HepG2 (cell line): ENCODE measurements at regions not wholly inside any gene's neighbourhood (a gene's known extent, or its start where the extent isn't known, plus 50 kb on each side); places are given as distances from the start of the nearest gene placed in this dataset.

Experiments used
- CAMTA2 ChIP-seq: sonication (generic); formaldehyde crosslinking; IDR thresholded peaks from 2 replicates; pipeline ENCODE4 v1.4.0; 2020; ENCODE audit warnings: mild to moderate bottlenecking, missing genetic modification reagents, borderline replicate concordance
- HOXA9 ChIP-seq: sonication (generic); formaldehyde crosslinking; IDR thresholded peaks from 2 replicates; pipeline ENCODE4 v1.8.1; 2022; ENCODE audit warnings: missing genetic modification reagents, mild to moderate bottlenecking, moderate library complexity, borderline replicate concordance
- KDM1A ChIP-seq: IDR thresholded peaks from 2 replicates; pipeline ENCODE4 v1.6.1; 2016; ENCODE audit warnings: missing compliant biosample characterization
- PCBP2 ChIP-seq: fragments of 200-400 bp; formaldehyde crosslinking; optimal IDR thresholded peaks from 2 replicates; pipeline ENCODE3; 2018; ENCODE audit warnings: low read length, low read depth; ENCODE audit not compliant: poor library complexity, severe bottlenecking
- POLR2A ChIP-seq, 2 experiments: IDR thresholded peaks; 2 replicates each; pipeline ENCODE4 v1.6.1; 2011; ENCODE audit warnings: low read depth in 2 of 2, low read length in 2 of 2, mild to moderate bottlenecking in 1 of 2, moderate library complexity in 1 of 2; ENCODE audit not compliant: insufficient read depth in 1 of 2
- POLR2AphosphoS2 ChIP-seq: IDR thresholded peaks from 2 replicates; pipeline ENCODE4 v1.6.1; 2011; ENCODE audit warnings: low read depth, low read length, improper control_type of control experiment
- SNAI1 ChIP-seq: sonication (generic); formaldehyde crosslinking; IDR thresholded peaks from 2 replicates; pipeline ENCODE4 v1.5.0; 2020; ENCODE audit warnings: mild to moderate bottlenecking, missing genetic modification reagents, borderline replicate concordance
- ZNF143 ChIP-seq: sonication (generic); formaldehyde crosslinking; IDR thresholded peaks from 2 replicates; pipeline ENCODE4 v1.4.0; 2020; ENCODE audit warnings: missing genetic modification reagents
- ZNF629 ChIP-seq: sonication (generic); formaldehyde crosslinking; conservative IDR thresholded peaks from 2 replicates; pipeline ENCODE4 v1.5.0; 2020; ENCODE audit warnings: missing genetic modification reagents
- ZNF660 ChIP-seq: sonication (generic); formaldehyde crosslinking; IDR thresholded peaks from 2 replicates; pipeline ENCODE4 v1.5.1; 2020; ENCODE audit warnings: mild to moderate bottlenecking, low read depth, missing genetic modification reagents, borderline replicate concordance
- TF ChIP-seq, protein P1 (sequence below): sonication (generic); formaldehyde crosslinking; IDR thresholded peaks from 2 replicates; pipeline ENCODE4 v1.8.0; 2022; ENCODE audit warnings: low read depth, missing genetic modification reagents
- TF ChIP-seq, protein P2 (sequence below): sonication (generic); IDR thresholded peaks from 2 replicates; pipeline ENCODE4 v1.6.1; 2016; ENCODE audit warnings: low read depth, borderline replicate concordance
- TF ChIP-seq, protein P3 (sequence below): sonication (generic); formaldehyde crosslinking; IDR thresholded peaks from 2 replicates; pipeline ENCODE4 v1.5.0; 2020; ENCODE audit warnings: mild to moderate bottlenecking, missing genetic modification reagents, moderate library complexity
- TF ChIP-seq, protein P4 (sequence below), 2 experiments: fragments of 450-650 bp in 1 of 2; sonication (generic) in 1 of 2; formaldehyde crosslinking in 1 of 2; IDR thresholded peaks; 2 replicates each; pipeline versions ENCODE4 v1.6.1 to v1.8.0; 2016 to 2022; ENCODE audit warnings: antibody characterized with exemption in 1 of 2, mild to moderate bottlenecking in 1 of 2, missing genetic modification reagents in 1 of 2

DNA sequence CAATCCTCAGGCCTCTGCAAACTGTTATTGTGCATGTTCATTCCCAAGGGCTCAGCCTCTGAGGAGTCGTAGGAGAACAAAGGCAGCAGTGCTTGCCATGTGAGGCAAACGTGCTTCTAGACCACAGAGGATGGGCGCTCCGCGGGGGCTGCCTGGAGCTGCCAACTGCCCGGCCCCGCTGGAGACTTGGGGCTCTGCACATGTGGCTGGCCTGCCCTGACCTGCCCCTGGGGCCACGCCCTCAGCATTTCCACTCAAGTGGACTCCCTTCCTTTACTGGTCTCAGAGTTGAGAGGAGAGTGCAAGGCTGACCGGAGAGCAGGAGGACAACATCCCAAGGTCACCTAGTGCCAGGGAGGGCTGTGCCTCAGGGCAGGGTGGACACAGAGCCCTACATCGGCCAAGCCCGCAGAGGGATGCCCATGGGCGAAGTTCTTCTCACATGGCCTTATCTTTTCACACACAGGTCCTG lies 222.3 kb upstream of the ZNF32 start:
- TF ChIP-seq CAMTA2 (no peak), ZNF660 (CRISPR knock-in tag) (no peak), PCBP2 (no peak), ZNF629 (CRISPR knock-in tag) (no peak), ZNF143 (CRISPR knock-in tag) (no peak), KDM1A (CRISPR knock-in tag) (no peak), POLR2A (IDR thresholded peaks at IDR 0.05; ENCODE audit: insufficient read depth in 1 of 2, low read depth in 2 of 2, low read length in 2 of 2) (no peak), POLR2AphosphoS2 (no peak), HOXA9 (no peak), SNAI1 (no peak)
- TF ChIP-seq, protein P1, sequence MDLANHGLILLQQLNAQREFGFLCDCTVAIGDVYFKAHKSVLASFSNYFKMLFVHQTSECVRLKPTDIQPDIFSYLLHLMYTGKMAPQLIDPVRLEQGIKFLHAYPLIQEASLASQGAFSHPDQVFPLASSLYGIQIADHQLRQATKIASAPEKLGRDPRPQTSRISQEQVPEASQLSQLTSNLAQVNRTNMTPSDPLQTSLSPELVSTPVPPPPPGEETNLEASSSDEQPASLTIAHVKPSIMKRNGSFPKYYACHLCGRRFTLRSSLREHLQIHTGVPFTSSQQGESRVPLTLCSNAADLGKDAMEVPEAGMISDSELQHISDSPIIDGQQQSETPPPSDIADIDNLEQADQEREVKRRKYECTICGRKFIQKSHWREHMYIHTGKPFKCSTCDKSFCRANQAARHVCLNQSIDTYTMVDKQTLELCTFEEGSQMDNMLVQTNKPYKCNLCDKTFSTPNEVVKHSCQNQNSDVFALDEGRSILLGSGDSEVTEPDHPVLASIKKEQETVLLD (CRISPR knock-in tag): no peak
- TF ChIP-seq, protein P2, sequence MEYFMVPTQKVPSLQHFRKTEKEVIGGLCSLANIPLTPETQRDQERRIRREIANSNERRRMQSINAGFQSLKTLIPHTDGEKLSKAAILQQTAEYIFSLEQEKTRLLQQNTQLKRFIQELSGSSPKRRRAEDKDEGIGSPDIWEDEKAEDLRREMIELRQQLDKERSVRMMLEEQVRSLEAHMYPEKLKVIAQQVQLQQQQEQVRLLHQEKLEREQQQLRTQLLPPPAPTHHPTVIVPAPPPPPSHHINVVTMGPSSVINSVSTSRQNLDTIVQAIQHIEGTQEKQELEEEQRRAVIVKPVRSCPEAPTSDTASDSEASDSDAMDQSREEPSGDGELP: no peak
- TF ChIP-seq, protein P3, sequence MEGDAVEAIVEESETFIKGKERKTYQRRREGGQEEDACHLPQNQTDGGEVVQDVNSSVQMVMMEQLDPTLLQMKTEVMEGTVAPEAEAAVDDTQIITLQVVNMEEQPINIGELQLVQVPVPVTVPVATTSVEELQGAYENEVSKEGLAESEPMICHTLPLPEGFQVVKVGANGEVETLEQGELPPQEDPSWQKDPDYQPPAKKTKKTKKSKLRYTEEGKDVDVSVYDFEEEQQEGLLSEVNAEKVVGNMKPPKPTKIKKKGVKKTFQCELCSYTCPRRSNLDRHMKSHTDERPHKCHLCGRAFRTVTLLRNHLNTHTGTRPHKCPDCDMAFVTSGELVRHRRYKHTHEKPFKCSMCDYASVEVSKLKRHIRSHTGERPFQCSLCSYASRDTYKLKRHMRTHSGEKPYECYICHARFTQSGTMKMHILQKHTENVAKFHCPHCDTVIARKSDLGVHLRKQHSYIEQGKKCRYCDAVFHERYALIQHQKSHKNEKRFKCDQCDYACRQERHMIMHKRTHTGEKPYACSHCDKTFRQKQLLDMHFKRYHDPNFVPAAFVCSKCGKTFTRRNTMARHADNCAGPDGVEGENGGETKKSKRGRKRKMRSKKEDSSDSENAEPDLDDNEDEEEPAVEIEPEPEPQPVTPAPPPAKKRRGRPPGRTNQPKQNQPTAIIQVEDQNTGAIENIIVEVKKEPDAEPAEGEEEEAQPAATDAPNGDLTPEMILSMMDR (CRISPR knock-in tag): no peak
- TF ChIP-seq, protein P4, sequence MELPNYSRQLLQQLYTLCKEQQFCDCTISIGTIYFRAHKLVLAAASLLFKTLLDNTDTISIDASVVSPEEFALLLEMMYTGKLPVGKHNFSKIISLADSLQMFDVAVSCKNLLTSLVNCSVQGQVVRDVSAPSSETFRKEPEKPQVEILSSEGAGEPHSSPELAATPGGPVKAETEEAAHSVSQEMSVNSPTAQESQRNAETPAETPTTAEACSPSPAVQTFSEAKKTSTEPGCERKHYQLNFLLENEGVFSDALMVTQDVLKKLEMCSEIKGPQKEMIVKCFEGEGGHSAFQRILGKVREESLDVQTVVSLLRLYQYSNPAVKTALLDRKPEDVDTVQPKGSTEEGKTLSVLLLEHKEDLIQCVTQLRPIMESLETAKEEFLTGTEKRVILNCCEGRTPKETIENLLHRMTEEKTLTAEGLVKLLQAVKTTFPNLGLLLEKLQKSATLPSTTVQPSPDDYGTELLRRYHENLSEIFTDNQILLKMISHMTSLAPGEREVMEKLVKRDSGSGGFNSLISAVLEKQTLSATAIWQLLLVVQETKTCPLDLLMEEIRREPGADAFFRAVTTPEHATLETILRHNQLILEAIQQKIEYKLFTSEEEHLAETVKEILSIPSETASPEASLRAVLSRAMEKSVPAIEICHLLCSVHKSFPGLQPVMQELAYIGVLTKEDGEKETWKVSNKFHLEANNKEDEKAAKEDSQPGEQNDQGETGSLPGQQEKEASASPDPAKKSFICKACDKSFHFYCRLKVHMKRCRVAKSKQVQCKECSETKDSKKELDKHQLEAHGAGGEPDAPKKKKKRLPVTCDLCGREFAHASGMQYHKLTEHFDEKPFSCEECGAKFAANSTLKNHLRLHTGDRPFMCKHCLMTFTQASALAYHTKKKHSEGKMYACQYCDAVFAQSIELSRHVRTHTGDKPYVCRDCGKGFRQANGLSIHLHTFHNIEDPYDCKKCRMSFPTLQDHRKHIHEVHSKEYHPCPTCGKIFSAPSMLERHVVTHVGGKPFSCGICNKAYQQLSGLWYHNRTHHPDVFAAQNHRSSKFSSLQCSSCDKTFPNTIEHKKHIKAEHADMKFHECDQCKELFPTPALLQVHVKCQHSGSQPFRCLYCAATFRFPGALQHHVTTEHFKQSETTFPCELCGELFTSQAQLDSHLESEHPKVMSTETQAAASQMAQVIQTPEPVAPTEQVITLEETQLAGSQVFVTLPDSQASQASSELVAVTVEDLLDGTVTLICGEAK (IDR thresholded peaks at IDR 0.05): no peak
- TF ChIP-seq, protein P4 (CRISPR knock-in tag; IDR thresholded peaks at IDR 0.05): no peak
